SW 1271 (cell line): ENCODE measurements at regions not wholly inside any gene's neighbourhood (a gene's known extent, or its start where the extent isn't known, plus 50 kb on each side); places are given as distances from the start of the nearest gene placed in this dataset.
A peak's percentile ranks its signal among the peaks of the same experiment; 100 is the strongest.

Experiments used
- DNase-seq, 2 experiments: peaks; one replicate each; lab custom pipeline; 2025; lab: John Stamatoyannopoulos, UW

GRCh38 chr6:125491860-125492618 lies 190.3 kb upstream of the HDDC2 start:
- DNase-seq, result no peak

- DNase-seq, result no peak
These were observed 196.8 kb upstream of the HDDC2 start for GRCh38 chr6:125498606-125499005.

GRCh38 chr6:125499535-125499934 lies 197.8 kb upstream of the HDDC2 start:
- no peak for DNase-seq

DNA sequence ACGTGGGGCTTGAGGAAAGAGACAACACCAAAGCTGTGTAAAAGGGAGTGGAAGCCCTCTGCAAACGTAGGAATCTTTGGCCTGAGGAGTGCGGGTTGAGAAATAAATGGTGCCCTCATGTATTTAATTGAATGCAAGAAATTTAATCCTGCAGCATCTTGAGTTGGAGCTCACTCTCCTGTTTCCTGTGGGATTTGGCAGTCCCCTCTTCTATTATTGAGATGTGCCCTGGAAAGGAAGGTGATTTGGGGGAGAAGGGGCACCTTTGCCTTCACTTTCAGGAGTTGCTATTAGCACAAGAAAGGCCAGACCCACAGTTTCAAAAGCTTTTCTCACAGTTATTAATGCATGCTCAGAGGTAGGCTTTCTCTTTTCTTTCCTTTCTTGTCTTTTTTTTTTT lies 201.4 kb upstream of the HDDC2 start:
- no peak for DNase-seq

DNA sequence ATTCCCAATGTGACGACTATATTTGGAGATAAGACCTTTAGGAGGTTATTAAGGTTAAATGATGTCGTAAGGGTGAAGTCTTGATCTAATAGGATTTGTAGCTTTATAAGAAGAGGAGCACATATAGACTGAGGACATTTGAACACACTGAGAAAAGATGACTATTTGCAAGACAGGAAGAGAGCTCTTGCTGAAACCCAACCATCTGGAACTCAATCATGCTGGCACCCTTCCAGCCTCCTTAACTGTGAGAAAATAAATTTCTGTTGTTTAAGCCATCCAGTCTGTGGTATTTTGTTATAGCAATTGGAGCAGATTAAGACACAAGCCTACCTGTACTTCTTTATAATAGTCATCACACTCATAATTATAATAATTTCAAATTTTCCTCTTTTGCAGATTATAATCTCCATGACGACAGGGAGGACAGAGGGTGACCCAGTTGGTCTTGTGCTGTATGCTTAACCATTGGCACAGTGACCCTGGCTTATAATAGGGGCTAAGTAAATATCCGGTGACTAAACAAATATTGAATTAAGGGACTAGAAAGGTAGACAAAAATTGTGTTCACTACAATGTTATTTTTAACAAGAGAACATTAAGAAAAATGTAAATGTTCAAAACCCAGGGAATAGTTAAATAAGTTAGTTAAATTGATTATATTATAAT lies 206.4 kb upstream of the HDDC2 start:
- no peak for DNase-seq

- DNase-seq, result no peak
These were observed 207.0 kb upstream of the HDDC2 start for GRCh38 chr6:125508793-125509192.

DNA sequence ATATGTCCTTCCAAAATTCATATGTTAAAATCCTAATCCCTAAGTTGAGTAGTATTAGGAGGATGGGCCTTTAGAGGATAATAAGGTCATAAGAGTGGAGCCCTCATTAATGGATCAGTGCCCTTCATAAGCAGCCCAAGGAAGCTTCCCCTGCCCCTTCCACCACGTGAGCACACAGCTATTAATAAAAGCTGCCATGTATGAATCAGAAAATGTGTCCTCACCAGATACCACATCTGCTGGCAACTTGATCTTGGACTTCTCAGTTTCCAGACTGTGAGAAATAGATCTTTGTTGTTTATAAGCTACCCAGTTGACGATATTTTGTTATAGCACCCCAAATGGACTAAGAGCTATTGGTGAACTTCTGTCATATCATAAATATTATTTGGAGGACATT lies 207.7 kb upstream of the HDDC2 start:
- no peak for DNase-seq

- no peak for DNase-seq
These were observed 208.6 kb upstream of the HDDC2 start for GRCh38 chr6:125510405-125510804.

DNA sequence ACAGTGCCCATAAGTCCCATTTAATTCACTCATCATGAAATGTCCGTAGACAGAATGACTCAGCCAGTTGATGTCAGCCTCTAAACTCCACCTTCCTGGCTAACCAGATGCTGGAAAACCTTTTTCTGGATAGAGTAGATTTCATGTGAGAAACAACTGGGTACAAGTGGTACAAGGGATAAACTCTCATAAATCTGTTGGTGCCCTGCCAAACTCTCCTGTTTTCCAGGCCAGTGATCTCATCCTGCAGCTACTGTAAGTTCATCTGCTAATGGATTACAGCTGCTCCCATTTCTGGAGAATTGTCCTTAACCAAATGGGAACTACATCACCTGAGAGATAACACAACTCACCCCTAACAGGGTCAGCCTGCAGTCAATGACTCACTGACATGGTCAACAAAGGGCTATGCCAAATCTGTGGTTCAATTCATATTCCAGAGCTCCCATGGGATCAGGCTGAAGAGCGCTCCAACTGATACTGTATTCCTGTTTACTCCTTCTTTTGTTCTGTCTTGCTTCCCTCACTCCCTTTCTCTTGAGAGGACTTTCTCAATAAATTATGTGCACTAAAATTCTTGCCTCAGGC lies 210.1 kb upstream of the HDDC2 start:
- no peak for DNase-seq

GRCh38 chr6:125512621-125513020 lies 210.9 kb upstream of the HDDC2 start:
- peak in 1 of 2 experiments; percentile 1 for DNase-seq

GRCh38 chr6:125513978-125514377 lies 212.2 kb upstream of the HDDC2 start:
- DNase-seq, result no peak

DNA sequence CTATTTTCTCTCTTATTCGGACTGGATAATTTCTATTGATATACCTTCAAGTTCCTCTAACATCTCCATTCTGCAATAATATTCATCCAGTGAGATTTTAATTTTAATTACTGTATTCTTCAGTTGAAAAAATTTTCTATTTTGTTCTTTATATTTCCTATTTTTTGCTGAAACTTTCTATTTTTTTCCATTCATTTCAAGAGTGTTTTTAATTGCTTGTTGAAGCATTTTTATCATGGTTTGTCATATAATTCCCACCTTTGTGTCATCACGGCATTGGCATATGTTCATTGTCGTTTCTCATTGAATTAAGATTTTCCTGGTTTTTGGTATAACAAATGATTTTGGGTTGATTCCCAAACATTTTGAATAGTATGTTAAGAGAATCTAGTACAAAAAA lies 214.9 kb upstream of the HDDC2 start:
- DNase-seq, result no peak

GRCh38 chr6:125519367-125519766 lies 217.6 kb upstream of the HDDC2 start:
- no peak for DNase-seq

- no peak for DNase-seq
These were observed 222.6 kb upstream of the HDDC2 start for GRCh38 chr6:125524356-125524755.

GRCh38 chr6:125526007-125526720 lies 223.3 kb upstream of the HEY2 start:
- DNase-seq, result no peak

DNA sequence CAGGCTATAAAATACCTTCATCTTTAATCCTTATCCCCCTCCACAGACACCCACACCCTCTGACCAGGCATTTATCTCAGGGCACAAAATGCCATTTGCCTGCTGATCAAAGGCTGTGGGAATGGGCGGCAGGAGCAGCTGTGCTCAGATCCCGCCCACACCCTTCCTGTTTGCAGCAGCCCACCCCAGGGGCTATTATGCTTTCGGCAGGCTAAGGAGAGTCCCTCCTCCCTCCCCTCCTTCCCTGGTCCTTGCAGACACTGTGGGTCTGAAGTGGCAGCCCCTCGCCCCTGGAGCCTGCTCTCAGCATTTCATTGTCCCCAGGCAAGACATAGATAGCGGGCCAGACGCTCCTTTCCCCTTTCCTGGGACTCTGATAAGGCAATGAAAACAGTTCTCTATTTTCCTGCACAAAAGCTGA lies 220.8 kb upstream of the HEY2 start:
- DNase-seq, result no peak

DNA sequence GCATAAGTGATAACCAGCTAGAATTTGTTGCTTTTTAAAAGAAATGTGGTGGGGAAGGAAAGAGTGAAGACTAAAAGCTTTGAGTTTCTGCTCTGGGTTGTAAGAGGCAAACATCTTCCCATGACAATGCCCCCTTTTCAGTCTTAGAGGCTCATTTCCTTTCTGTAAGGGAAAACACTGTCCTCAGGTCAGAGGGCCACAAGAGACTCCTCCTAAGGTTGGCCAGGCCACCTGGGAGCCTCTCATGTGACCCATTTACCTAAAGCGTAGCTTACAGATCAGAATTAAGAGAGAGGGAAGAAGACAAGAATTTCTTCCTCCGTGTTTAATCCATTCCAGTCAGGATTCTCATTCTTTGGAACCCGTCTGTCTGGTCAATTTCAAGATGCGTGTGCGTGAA lies 220.4 kb upstream of the HEY2 start:
- no peak for DNase-seq

GRCh38 chr6:125533710-125534397 lies 215.6 kb upstream of the HEY2 start:
- DNase-seq, result no peak

DNA sequence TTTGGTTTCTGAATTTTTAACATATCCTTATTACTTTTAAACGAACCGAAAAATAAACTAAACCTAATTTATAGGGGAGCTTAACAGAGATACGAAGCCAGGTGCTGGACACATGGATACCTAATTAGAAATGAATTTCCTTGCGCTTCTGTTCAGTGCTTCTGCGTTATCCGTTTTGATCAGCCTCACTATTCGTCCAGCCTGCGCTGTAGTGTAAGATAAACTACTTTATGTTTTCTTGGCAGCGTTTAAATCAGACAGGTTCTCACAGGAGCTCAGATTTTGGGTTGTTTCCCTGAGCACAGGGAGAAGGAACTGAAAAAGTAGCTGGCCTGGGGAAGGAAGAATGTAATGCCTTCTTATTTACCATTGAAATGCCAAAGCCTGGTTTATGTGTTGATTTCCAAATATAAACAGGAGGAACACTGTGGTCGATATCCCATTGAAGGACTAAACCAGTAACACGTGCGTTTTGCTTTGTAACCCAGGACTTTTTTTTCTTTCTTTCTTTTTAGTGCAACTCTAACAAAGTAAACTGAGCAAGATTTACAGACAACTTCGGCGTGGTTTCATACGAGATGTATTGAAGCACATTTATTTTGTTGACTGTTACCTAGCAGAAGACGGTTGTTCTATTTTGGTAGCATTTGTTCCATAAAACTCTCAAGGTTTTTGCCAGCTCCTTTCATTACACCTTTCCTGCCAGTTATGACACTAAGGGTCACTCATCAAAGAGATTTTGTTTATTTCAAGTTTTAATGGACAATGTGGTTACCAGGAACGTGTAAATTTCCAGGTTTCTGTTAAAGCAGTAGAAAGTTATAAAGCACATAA lies 214.8 kb upstream of the HEY2 start:
- no peak for DNase-seq

DNA sequence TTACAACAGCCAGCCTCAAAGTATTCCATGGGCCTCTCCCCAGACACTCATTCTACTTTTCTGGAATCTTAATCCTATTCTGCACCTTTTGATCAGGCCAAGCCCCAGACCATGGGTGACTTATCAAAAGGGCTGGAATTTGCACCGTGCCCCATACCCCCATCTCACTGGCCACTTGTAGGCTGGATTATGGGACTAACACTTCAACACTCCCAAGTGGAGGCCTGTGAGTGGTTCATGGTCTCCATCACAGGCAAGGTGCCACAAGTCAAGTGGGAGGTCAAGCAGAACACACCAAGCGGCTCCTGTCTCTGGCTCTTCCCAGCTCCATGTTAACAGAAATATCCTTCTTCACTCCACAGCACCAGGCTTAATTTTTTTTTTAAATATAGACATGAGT lies 212.3 kb upstream of the HEY2 start:
- no peak for DNase-seq

DNA sequence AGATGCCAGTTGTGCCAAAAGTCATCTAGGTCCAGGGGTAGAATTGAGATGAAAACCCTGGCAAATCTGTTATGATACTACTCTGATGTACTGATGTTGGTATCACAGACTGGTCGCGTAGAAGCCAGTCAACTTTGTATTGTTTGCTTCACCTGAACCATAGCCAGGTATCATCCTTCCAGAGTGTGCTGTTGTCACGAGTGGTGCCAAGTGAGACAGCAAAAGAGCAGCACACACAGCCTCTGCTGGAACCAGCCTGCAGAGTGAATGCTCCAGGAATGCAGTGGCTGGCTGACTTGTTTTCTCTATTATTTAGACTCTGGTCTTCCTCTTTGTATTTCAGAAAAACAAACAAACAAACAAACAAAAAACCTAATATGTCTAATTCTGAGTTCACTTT lies 209.5 kb upstream of the HEY2 start:
- DNase-seq, result no peak
